ENCODE measurements at regions not wholly inside any gene's neighbourhood (a gene's known extent, or its start where the extent isn't known, plus 50 kb on each side); places are given as distances from the start of the nearest gene placed in this dataset.

DNA sequence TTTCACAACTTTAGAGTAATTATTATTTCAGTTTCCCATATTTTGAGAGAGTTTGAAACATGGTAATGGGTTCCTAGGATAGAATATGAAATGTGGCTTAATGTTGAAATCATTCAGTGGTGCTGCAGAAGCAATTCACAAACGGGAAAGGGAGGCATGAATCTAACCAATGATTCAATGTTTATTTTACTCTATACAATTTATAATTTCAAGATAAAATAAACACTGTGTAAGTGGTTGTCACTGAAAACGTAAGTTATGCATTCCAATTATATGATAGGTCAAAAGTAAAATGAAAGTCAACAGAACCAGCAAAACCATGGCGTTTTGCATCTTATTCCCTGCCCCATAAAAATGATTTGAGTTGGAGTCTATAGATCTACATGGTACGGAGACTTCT is 1207.1 kb upstream of the CDH18 start:
- TF ChIP-seq, protein P1, sequence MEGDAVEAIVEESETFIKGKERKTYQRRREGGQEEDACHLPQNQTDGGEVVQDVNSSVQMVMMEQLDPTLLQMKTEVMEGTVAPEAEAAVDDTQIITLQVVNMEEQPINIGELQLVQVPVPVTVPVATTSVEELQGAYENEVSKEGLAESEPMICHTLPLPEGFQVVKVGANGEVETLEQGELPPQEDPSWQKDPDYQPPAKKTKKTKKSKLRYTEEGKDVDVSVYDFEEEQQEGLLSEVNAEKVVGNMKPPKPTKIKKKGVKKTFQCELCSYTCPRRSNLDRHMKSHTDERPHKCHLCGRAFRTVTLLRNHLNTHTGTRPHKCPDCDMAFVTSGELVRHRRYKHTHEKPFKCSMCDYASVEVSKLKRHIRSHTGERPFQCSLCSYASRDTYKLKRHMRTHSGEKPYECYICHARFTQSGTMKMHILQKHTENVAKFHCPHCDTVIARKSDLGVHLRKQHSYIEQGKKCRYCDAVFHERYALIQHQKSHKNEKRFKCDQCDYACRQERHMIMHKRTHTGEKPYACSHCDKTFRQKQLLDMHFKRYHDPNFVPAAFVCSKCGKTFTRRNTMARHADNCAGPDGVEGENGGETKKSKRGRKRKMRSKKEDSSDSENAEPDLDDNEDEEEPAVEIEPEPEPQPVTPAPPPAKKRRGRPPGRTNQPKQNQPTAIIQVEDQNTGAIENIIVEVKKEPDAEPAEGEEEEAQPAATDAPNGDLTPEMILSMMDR (conservative IDR thresholded peaks at IDR 0.05): no peak
- TF ChIP-seq ZFX (IDR thresholded peaks at IDR 0.05): no peak
- H3K27ac ChIP-seq: no peak overlapping the region

DNA sequence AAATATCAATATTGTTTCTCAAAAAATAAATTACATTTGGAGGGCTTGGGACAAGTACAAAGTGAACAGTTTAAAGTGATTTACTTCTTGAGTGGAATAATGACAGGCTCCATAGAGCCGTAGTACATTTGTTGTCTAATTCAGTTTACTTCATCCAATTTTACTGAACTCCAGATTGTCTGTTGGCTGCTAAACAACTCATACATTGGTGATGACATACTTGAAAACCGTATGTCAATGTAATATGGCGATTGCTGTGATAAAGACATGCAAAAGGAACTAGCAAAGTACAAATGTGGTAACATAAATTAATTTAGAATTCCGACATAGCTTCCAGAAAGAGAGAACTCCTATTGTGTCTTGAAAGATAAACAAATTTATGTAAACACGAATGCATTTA is 1197.5 kb upstream of the CDH18 start:
- TF ChIP-seq, protein P1 (conservative IDR thresholded peaks at IDR 0.05): no peak
- no peak for TF ChIP-seq ZFX (IDR thresholded peaks at IDR 0.05)
- H3K27ac ChIP-seq: no peak overlapping the region

DNA sequence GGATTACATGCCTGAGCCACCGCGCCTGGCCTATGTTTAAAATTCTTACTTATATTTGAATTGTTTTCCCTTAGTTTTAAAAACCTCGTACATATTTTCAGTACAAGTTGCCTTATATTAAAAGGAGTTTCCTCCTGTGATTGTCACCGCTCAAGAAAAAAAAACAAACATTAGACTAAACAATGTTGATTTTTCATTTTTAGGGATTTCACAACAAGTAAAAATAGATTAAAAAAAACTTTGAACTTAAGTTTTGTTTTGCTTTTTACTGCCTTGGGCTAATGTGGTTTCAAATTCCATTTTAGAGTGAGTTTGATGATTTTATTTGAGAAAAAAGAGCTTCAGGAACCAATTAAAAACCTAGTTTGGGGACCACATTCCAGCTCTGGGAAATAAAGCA is 1196.6 kb upstream of the CDH18 start:
- no peak for TF ChIP-seq ZFX (IDR thresholded peaks at IDR 0.05)
- TF ChIP-seq, protein P1 (conservative IDR thresholded peaks at IDR 0.05): no peak
- no peak overlapping the region for H3K27ac ChIP-seq

DNA sequence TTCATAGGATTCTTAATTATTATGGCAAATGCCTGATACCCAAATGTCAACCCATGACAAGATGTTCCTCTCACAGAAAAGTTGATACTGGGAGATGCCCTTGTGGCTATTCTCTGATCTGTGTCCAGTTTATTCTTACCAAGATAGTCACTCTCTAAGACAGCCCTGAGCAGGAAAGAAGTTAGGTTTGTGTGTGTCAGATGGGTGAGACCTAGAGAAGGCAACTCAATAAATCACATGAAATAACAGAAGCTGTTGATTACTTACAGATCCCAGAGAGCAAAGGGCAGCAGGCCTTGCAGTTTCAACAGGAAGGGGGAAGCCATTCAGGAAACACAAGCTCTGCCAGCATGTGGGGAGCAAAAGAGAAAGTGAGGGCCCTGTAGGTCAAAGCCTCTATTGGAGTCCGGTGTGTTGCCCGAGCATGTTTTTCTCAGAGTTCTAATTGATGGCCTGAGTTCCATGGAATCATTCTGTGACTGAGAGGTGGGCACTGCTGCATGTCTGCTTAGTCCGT is 1193.7 kb upstream of the CDH18 start:
- no peak overlapping the region for H3K27ac ChIP-seq
- TF ChIP-seq, protein P1 (conservative IDR thresholded peaks at IDR 0.05): no peak
- TF ChIP-seq ZFX (IDR thresholded peaks at IDR 0.05): no peak

DNA sequence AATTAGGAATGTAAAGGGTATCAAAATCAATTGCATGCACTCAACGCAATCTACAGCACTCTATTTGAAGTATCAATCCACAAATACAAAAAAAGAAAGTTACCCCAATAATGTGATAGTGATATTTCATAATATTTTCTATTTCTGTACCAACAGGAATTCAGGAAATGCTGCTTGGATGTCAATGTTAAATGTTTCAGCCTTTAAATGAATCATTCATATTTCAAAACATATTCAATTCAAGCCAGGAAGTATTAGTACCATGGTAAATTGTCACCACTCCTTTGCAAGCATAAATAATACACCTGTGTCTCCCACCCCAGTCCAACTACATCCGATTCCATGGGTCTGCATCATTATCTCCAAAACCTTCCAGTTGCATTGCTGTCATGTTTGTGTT is 1185.5 kb upstream of the CDH18 start:
- TF ChIP-seq ZFX (IDR thresholded peaks at IDR 0.05): no peak
- TF ChIP-seq, protein P1 (conservative IDR thresholded peaks at IDR 0.05): no peak

DNA sequence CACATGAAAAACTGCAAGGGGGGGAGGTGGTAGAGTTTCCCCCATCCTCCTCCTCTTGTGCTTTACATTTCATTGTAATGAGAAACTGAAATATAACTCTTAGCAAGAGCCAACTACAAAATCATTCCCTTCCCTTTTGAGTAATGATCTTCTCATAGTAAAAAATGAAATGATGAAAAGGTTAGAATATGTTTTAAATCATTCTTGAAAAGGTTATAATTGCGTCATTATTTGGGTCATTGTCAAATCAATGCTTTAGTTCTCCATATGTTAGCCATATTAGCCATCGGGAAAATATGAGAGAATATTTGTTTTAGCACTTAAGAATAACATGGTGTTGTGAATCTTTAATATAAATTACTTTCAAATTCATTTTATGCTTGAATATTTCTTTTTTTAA is 1185.0 kb upstream of the CDH18 start:
- TF ChIP-seq ZFX (IDR thresholded peaks at IDR 0.05): no peak
- TF ChIP-seq, protein P1 (conservative IDR thresholded peaks at IDR 0.05): no peak
- no peak overlapping the region for H3K27ac ChIP-seq

More for the DNA sequence above, 1185.5 kb upstream of the CDH18 start:
- H3K27ac ChIP-seq: no peak overlapping the region

DNA sequence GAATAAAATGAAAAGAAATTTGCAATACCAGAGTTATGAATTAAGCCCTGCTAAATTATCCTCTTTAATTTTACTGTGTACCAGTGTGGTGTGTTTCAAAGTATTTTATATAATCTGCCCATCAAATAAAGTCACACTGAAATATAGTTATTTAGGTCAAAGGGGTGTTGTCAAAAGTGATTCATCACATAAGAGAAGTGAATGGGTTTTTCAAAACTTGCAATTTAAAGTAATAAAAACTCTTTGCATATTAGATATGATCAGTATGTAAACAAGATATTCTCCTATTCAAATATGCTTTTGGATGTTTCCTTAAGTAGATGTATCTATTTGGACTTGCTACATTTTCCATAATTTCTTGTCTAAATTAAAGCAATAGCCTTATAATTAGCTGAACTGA is 1183.0 kb upstream of the CDH18 start:
- TF ChIP-seq, protein P1 (conservative IDR thresholded peaks at IDR 0.05): no peak
- TF ChIP-seq ZFX (IDR thresholded peaks at IDR 0.05): no peak
- H3K27ac ChIP-seq: no peak overlapping the region; the same call in 1 of the 2 replicates
